SK-N-SH (cell line): ENCODE measurements at regions not wholly inside any gene's neighbourhood (a gene's known extent, or its start where the extent isn't known, plus 50 kb on each side); places are given as distances from the start of the nearest gene placed in this dataset.

Experiments
- CTCF ChIA-PET: fragments of 300-600, 350-600 bp; formaldehyde crosslinking; extraction: SDS; loops from one replicate; lab custom pipeline; 2021; lab: Yijun Ruan, JAX
- POLR2A ChIA-PET: fragments of 350-600 bp; sonication (Branson Sonifier 250); formaldehyde crosslinking; extraction: SDS; loops from one replicate; lab custom pipeline; 2020; ENCODE audit warnings: antibody characterized with exemption, inconsistent platforms; lab: Yijun Ruan, JAX
- DNase-seq: peaks from one replicate; pipeline ENCODE4 v3.0.0; 2012
- H2AFZ ChIP-seq: fragments of 200-600 bp; sonication (generic); 2 replicates; pipeline ENCODE4 v1.8.1; 2016; ENCODE audit warnings: antibody characterized with exemption, mild to moderate bottlenecking, low read depth
- H3F3A ChIP-seq: fragments of 200-600 bp; sonication (generic); replicated peaks from 2 replicates; pipeline ENCODE3; 2016; ENCODE audit warnings: antibody characterized with exemption, mild to moderate bottlenecking; ENCODE audit not compliant: insufficient read depth
- H3K27ac ChIP-seq, 2 experiments: fragments of 200-500 bp in 1 of 2; fragments of 200-600 bp in 1 of 2; sonication (Bioruptor generic) in 1 of 2; sonication (generic), shearing (Covaris generic) in 1 of 2; 2 replicates each; pipeline versions ENCODE4 v1.5.1 to v1.6.1; 2014 to 2016; ENCODE audit warnings: low read depth in 2 of 2, inconsistent platforms in 1 of 2, low read length in 1 of 2, mild to moderate bottlenecking in 1 of 2, mixed read lengths in 1 of 2
- H3K27me3 ChIP-seq: fragments of 200-600 bp; sonication (generic), shearing (Covaris generic); 2 replicates; pipeline ENCODE4 v1.6.1; 2016; ENCODE audit warnings: mixed run types; ENCODE audit not compliant: insufficient read depth
- H3K36me3 ChIP-seq, 2 experiments: fragments of 200-500 bp in 1 of 2; fragments of 200-600 bp in 1 of 2; sonication (Bioruptor generic) in 1 of 2; sonication (generic) in 1 of 2; replicated peaks in 1 of 2; 2 replicates each; pipeline versions ENCODE3 to v1.5.1; 2014 to 2016; ENCODE audit warnings: low read length in 1 of 2, mild to moderate bottlenecking in 1 of 2; ENCODE audit not compliant: insufficient read depth in 2 of 2, control insufficient read depth in 1 of 2
- H3K4me1 ChIP-seq, 2 experiments: fragments of 200-500 bp in 1 of 2; fragments of 200-600 bp in 1 of 2; sonication (Bioruptor generic) in 1 of 2; sonication (generic), shearing (Covaris generic) in 1 of 2; 2 replicates each; pipeline versions ENCODE4 v1.5.1 to v1.6.1; 2014 to 2016; ENCODE audit warnings: low read depth in 1 of 2, low read length in 1 of 2, mixed run types in 1 of 2; ENCODE audit not compliant: insufficient read depth in 2 of 2, control insufficient read depth in 1 of 2
- H3K4me2 ChIP-seq: fragments of 200-600 bp; sonication (generic), shearing (Covaris generic); 2 replicates; pipeline ENCODE4 v1.6.1; 2017; ENCODE audit warnings: mixed run types
- H3K4me3 ChIP-seq, 2 experiments: fragments of 200-500 bp in 1 of 2; fragments of 200-600 bp in 1 of 2; sonication (Bioruptor generic) in 1 of 2; sonication (generic), shearing (Covaris generic) in 1 of 2; 2 replicates each; pipeline versions ENCODE4 v1.5.1 to v1.8.1; 2014 to 2016; ENCODE audit warnings: low read depth in 2 of 2, inconsistent platforms in 1 of 2, low read length in 1 of 2, mild to moderate bottlenecking in 1 of 2, mixed read lengths in 1 of 2, moderate library complexity in 1 of 2
- H3K79me2 ChIP-seq: fragments of 200-600 bp; sonication (generic); 2 replicates; pipeline ENCODE4 v1.8.1; 2017; ENCODE audit warnings: mild to moderate bottlenecking; ENCODE audit not compliant: insufficient read depth
- H3K9ac ChIP-seq: fragments of 200-600 bp; sonication (generic); 2 replicates; pipeline ENCODE4 v1.6.1; 2017; ENCODE audit warnings: mixed run types
- H3K9me2 ChIP-seq: fragments of 200-600 bp; sonication (generic); 2 replicates; pipeline ENCODE4 v1.6.1; 2017; ENCODE audit warnings: mixed run types
- H3K9me3 ChIP-seq: fragments of 200-600 bp; sonication (generic); 2 replicates; pipeline ENCODE4 v1.6.1; 2017; ENCODE audit warnings: mixed run types, mild to moderate bottlenecking, moderate library complexity
- H4K20me1 ChIP-seq: fragments of 200-600 bp; sonication (generic); 2 replicates; pipeline ENCODE4 v1.6.1; 2017; ENCODE audit warnings: mild to moderate bottlenecking, mixed run types; ENCODE audit not compliant: insufficient read depth
- EP300 ChIP-seq, 2 experiments: IDR thresholded peaks; 2 replicates each; pipeline versions ENCODE4 v1.4.0 to v1.6.1; 2012; ENCODE audit warnings: borderline replicate concordance in 1 of 2, low read depth in 1 of 2, low read length in 1 of 2
- FOSL2 ChIP-seq: IDR thresholded peaks from 2 replicates; pipeline ENCODE4 v1.4.0; 2012; ENCODE audit warnings: low read depth, mild to moderate bottlenecking, moderate library complexity, borderline replicate concordance
- FOXJ3 ChIP-seq: sonication (generic); formaldehyde crosslinking; IDR thresholded peaks from 2 replicates; pipeline ENCODE4 v1.5.1; 2020; ENCODE audit warnings: mild to moderate bottlenecking, missing genetic modification reagents
- GATA2 ChIP-seq: sonication (generic); formaldehyde crosslinking; IDR thresholded peaks from 2 replicates; pipeline ENCODE4 v1.5.0; 2020; ENCODE audit warnings: mild to moderate bottlenecking, missing genetic modification reagents
- IRF3 ChIP-seq: fragments of 150-350 bp; IDR thresholded peaks from 2 replicates; pipeline ENCODE4 v1.6.1; 2016; ENCODE audit warnings: mild to moderate bottlenecking, low read depth, low read length
- MAX ChIP-seq: IDR thresholded peaks from 2 replicates; pipeline ENCODE4 v1.4.0; 2012; ENCODE audit warnings: low read depth
- MXI1 ChIP-seq: IDR thresholded peaks from 2 replicates; pipeline ENCODE4 v1.6.1; 2012; ENCODE audit warnings: mild to moderate bottlenecking, low read depth, low read length, improper control_type of control experiment
- RAD21 ChIP-seq: IDR thresholded peaks from 2 replicates; pipeline ENCODE4 v1.6.1; 2012; ENCODE audit warnings: mild to moderate bottlenecking, low read length
- REST ChIP-seq: IDR thresholded peaks from 2 replicates; pipeline ENCODE4 v1.6.1; 2012; ENCODE audit warnings: mild to moderate bottlenecking, low read depth, low read length, moderate library complexity
- RFX5 ChIP-seq: IDR thresholded peaks from 2 replicates; pipeline ENCODE4 v1.6.1; 2012; ENCODE audit warnings: mild to moderate bottlenecking, improper control_type of control experiment, low read length
- RXRA ChIP-seq: IDR thresholded peaks from 2 replicates; pipeline ENCODE4 v1.4.0; 2012; ENCODE audit warnings: low read depth, mild to moderate bottlenecking, borderline replicate concordance
- USF1 ChIP-seq: IDR thresholded peaks from 2 replicates; pipeline ENCODE4 v1.4.0; 2012; ENCODE audit warnings: low read depth, borderline replicate concordance
- USF2 ChIP-seq: fragments of 150-350 bp; IDR thresholded peaks from 2 replicates; pipeline ENCODE4 v1.6.1; 2017; ENCODE audit warnings: antibody characterized with exemption, low read length, low read depth, borderline replicate concordance
- YY1 ChIP-seq: IDR thresholded peaks from 2 replicates; pipeline ENCODE4 v1.4.0; 2012; ENCODE audit warnings: low read depth, mild to moderate bottlenecking
- ZBTB33 ChIP-seq: IDR thresholded peaks from 2 replicates; pipeline ENCODE4 v1.4.0; 2012; ENCODE audit warnings: low read depth, borderline replicate concordance

- Histone ChIP-seq H3K4me1 (no peaks in the 10 kb centered on the region), H3K4me2 (no peak overlapping the region), H4K20me1 (no peaks in the 10 kb centered on the region), H3K9ac (no peak overlapping the region), H3K27me3 (no peaks in the 10 kb centered on the region), H3K79me2 (no peaks in the 10 kb centered on the region)
- POLR2A ChIA-PET: no interaction called here
- DNase-seq: no peak
- CTCF ChIA-PET: interaction anchor here (0.7 kb wide), 1 partner anchor 143 kb away, joined by 3 read pairs; no protein-coding TSS in a partner anchor
- no peak for TF ChIP-seq IRF3
- TF ChIP-seq REST: no peak
- no peak for TF ChIP-seq YY1
- no peak for TF ChIP-seq USF1
- TF ChIP-seq GATA2 (CRISPR knock-in tag): no peak
- no peak for TF ChIP-seq MAX
- TF ChIP-seq EP300 (IDR thresholded peaks at IDR 0.05; ENCODE audit: borderline replicate concordance in 1 of 2, low read depth in 1 of 2, low read length in 1 of 2): no peak
- no peak for TF ChIP-seq USF2
- TF ChIP-seq FOSL2: no peak
- TF ChIP-seq FOXJ3: no peak
- TF ChIP-seq RXRA: no peak
- no peak for TF ChIP-seq ZBTB33
- TF ChIP-seq RAD21: no peak
- no peak for TF ChIP-seq MXI1
- no peak for TF ChIP-seq RFX5
- TF ChIP-seq, all 33 proteins: peak for 0
- Histone ChIP-seq H3K4me3 (no peak overlapping the region), H3K9me2 (no peaks in the 10 kb centered on the region), H3K9me3 (0 out of 2 replicates have a peak, but pooled peaks cover 3% of the 10 kb centered on the region), H3F3A (no peaks in the 10 kb centered on the region), H3K36me3 (no peaks in the 10 kb centered on the region), H2AFZ (no peak overlapping the region; the same call in 1 of the 2 replicates), H3K27ac (no peak overlapping the region)
Measured at GRCh38 chr7:86326847-86327246, 316.9 kb upstream of the GRM3 start.
